Skin of body (tissue), 1 donor: ENCODE measurements at regions not wholly inside any gene's neighbourhood (a gene's known extent, or its start where the extent isn't known, plus 50 kb on each side); places are given as distances from the start of the nearest gene placed in this dataset.
"Not testable (repeated sequence)": the region's sequence is repeated elsewhere in the genome, so short reads cannot be mapped to it uniquely, and the experiment has no call there.

Source experiments
- DNase-seq: peaks from one replicate; lab custom pipeline; 2025; lab: John Stamatoyannopoulos, UW

- DNase-seq = no peak
Measured at GRCh38 chr2:35454966-35455638, 900.5 kb upstream of the CRIM1 start.

- no peak for DNase-seq
Measured at GRCh38 chr2:35447821-35448220, 907.8 kb upstream of the CRIM1 start.

GRCh38 chr2:35447215-35447614 lies 908.4 kb upstream of the CRIM1 start:
- peak; percentile 5 for DNase-seq

- no peak for DNase-seq
Measured at GRCh38 chr2:35443087-35443486, 912.5 kb upstream of the CRIM1 start.

GRCh38 chr2:35441575-35441974 lies 914.0 kb upstream of the CRIM1 start:
- DNase-seq = not testable (repeated sequence)

- not testable (repeated sequence) for DNase-seq
Measured at GRCh38 chr2:35440308-35440707, 915.3 kb upstream of the CRIM1 start.

- not testable (repeated sequence) for DNase-seq
Measured at GRCh38 chr2:35436893-35437292, 918.7 kb upstream of the CRIM1 start.

- DNase-seq = no peak
Measured at GRCh38 chr2:35428548-35428947, 927.0 kb upstream of the CRIM1 start.

GRCh38 chr2:35421485-35421884 lies 934.1 kb upstream of the CRIM1 start:
- DNase-seq = no peak

GRCh38 chr2:35417293-35417692 lies 938.3 kb upstream of the CRIM1 start:
- DNase-seq = no peak

- DNase-seq = no peak
Measured at GRCh38 chr2:35416391-35417140, 939.0 kb upstream of the CRIM1 start.

- no peak for DNase-seq
Measured at GRCh38 chr2:35415942-35416341, 939.6 kb upstream of the CRIM1 start.

GRCh38 chr2:35415282-35415681 lies 940.3 kb upstream of the CRIM1 start:
- no peak for DNase-seq

- DNase-seq = peak; percentile 7
Measured at GRCh38 chr2:35410431-35411061, 945.0 kb upstream of the CRIM1 start.

GRCh38 chr2:35409762-35410161 lies 945.8 kb upstream of the CRIM1 start:
- no peak for DNase-seq

- DNase-seq = no peak
Measured at GRCh38 chr2:35408320-35408719, 947.3 kb upstream of the CRIM1 start.

- DNase-seq = no peak
Measured at GRCh38 chr2:35391736-35392442, 963.7 kb upstream of the CRIM1 start.

GRCh38 chr2:35378791-35379190 lies 976.8 kb upstream of the CRIM1 start:
- no peak for DNase-seq

GRCh38 chr2:35374845-35375244 lies 980.7 kb upstream of the CRIM1 start:
- no peak for DNase-seq

GRCh38 chr2:35365859-35366258 lies 989.7 kb upstream of the CRIM1 start:
- no peak for DNase-seq

- DNase-seq = no peak
Measured at GRCh38 chr2:35356332-35356731, 999.2 kb upstream of the CRIM1 start.

GRCh38 chr2:35355056-35355455 lies 1000.5 kb upstream of the CRIM1 start:
- DNase-seq = no peak
